ENCODE measurements at regions not wholly inside any gene's neighbourhood (a gene's known extent, or its start where the extent isn't known, plus 50 kb on each side); places are given as distances from the start of the nearest gene placed in this dataset.

DNA sequence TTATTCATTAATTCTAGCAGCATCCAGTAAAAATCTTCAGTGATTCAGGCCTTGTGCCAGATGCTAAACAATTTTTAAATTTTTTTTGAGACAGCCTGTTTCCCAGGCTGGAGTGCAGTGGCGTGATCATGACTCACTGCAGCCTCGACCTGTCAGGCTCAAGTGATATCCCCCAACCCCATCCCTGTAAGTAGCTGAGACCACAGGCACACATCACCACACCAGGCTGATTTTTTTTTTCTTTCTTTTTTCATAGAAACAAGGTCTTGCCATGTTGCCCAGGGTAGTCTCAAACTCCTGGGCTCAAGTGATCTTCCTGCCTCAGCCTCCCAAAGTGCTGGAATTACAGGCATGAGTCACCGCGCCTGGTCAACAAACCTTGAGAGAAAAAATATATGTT, 705.5 kb downstream of the ARAP2 start:
- Histone ChIP-seq H3K4me3 (no peak overlapping the region), H3K4me1 (no peaks in the 10 kb centered on the region), H3K27me3 (no peaks in the 10 kb centered on the region), H3K9me3 (peaks cover 0 to 2% of the 10 kb centered on the region in 2 donors), H3K27ac (no peak overlapping the region), H3K36me3 (no peaks in the 10 kb centered on the region)
- intact Hi-C loops (cut with DNase I; ENCODE audit: low total_unique reads), result no loop called here
- TF ChIP-seq POLR2AphosphoS5 (IDR thresholded peaks at IDR 0.05), result no peak
- TF ChIP-seq, protein P1, sequence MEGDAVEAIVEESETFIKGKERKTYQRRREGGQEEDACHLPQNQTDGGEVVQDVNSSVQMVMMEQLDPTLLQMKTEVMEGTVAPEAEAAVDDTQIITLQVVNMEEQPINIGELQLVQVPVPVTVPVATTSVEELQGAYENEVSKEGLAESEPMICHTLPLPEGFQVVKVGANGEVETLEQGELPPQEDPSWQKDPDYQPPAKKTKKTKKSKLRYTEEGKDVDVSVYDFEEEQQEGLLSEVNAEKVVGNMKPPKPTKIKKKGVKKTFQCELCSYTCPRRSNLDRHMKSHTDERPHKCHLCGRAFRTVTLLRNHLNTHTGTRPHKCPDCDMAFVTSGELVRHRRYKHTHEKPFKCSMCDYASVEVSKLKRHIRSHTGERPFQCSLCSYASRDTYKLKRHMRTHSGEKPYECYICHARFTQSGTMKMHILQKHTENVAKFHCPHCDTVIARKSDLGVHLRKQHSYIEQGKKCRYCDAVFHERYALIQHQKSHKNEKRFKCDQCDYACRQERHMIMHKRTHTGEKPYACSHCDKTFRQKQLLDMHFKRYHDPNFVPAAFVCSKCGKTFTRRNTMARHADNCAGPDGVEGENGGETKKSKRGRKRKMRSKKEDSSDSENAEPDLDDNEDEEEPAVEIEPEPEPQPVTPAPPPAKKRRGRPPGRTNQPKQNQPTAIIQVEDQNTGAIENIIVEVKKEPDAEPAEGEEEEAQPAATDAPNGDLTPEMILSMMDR (IDR thresholded peaks at IDR 0.05), result no peak
- no peak for TF ChIP-seq POLR2A (IDR thresholded peaks at IDR 0.05)
- DNase-seq (ENCODE audit: low spot score in 2 of 2), result no peak

DNA sequence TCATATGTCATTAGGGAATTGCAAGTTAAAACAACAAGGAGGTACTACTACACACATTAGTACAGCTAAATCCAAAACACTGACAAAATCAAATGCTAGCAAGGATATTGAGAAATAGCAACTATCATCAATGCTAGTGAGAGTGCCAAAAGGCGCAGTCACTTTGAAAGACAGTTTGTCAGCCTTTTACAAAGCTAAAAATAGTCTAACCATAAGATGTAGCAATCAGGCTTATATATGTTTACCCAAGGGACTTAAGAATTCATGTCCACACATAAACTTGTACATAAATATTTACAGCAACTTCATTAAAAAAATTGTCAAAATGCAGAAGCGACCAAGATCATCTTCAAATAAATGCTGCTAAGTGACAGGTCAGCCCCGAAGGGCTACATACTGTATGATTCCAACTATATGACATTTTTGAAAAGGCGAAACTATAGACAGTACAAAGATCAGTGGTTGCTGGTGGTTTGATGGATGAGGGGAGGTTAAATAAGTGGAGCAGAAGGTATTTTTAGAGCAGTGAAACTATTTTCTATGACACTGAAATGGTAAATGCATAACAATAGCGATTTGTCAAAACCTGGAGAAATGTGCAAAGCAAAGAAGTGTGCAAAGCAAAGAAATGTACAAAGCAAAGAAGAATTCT, 704.8 kb downstream of the ARAP2 start:
- H3K4me1 ChIP-seq, result no peaks in the 10 kb centered on the region
- H3K9me3 ChIP-seq, result peaks cover 0 to 2% of the 10 kb centered on the region in 2 donors
- no peaks in the 10 kb centered on the region for H3K27me3 ChIP-seq
- no peak for DNase-seq (ENCODE audit: low spot score in 2 of 2)
- TF ChIP-seq, protein P1 (IDR thresholded peaks at IDR 0.05), result no peak
- TF ChIP-seq POLR2A (IDR thresholded peaks at IDR 0.05) (no peak), POLR2AphosphoS5 (IDR thresholded peaks at IDR 0.05) (no peak)
- no peak overlapping the region for H3K4me3 ChIP-seq
- intact Hi-C loops (cut with DNase I; ENCODE audit: low total_unique reads), result no loop called here
- H3K27ac ChIP-seq, result no peak overlapping the region
- no peaks in the 10 kb centered on the region for H3K36me3 ChIP-seq

DNA sequence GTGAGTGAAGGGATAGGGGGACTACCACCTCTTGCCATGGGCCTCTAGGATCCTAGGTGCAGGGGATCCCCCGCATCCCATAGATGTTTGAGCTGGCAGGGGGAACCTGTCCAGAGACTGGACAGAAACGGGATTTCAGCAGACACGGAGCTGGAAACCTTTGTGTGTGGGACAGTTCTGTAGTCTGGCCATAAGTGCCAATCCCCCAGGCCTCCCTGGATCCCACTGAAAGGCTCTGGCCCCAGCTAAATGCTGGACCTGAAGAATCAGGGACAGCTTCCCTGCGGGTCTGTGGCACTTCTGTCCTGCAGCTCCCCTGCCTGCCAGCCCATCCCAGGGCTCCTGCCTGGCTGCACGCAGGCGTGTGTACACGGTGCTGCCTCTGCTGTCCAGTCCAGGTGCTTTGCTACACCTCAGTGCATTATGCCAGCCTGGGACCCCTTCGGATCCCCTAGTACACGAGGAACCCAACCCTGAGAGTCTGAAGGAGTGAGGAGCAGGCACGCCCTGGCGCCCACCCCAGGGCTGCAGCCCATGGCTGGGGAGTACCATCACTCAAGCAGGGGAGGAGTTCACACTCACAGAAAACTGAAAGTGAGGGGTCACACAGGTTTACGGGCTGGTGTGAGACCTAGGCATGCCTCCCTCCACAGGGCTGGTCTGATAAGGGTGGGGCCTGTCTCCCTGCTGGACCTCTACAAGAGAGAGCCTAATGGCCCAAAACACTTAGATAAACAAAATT, 703.0 kb downstream of the ARAP2 start:
- no peak for TF ChIP-seq POLR2AphosphoS5 (IDR thresholded peaks at IDR 0.05)
- TF ChIP-seq POLR2A (IDR thresholded peaks at IDR 0.05), result no peak
- TF ChIP-seq, protein P1 (IDR thresholded peaks at IDR 0.05), result no peak
- peaks cover 0 to 2% of the 10 kb centered on the region in 2 donors for H3K9me3 ChIP-seq
- H3K4me1 ChIP-seq, result no peaks in the 10 kb centered on the region
- H3K27me3 ChIP-seq, result no peaks in the 10 kb centered on the region
- no peaks in the 10 kb centered on the region for H3K36me3 ChIP-seq
- H3K27ac ChIP-seq, result no peak overlapping the region
- intact Hi-C loops (cut with DNase I; ENCODE audit: low total_unique reads), result no loop called here
- no peak overlapping the region for H3K4me3 ChIP-seq
- no peak for DNase-seq (ENCODE audit: low spot score in 2 of 2)

DNA sequence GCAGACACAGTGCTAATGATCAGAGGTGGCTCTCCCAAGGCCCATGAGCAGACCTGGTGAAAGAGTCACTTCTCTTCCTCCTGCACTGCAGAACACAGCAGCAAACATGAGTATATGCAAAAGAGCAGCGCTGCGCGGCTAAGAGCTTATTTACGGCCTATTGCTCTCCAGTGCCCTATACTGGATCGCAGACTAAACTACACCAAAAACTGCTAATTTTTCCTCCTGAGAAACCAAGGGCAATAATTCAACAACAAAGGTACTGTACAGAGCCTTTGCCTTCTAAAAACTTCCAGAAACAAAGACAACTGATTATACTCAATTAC, 702.5 kb downstream of the ARAP2 start:
- H3K4me1 ChIP-seq, result no peaks in the 10 kb centered on the region
- H3K36me3 ChIP-seq, result no peaks in the 10 kb centered on the region
- peaks cover 0 to 2% of the 10 kb centered on the region in 2 donors for H3K9me3 ChIP-seq
- no peak for TF ChIP-seq POLR2AphosphoS5 (IDR thresholded peaks at IDR 0.05)
- no peak for TF ChIP-seq POLR2A (IDR thresholded peaks at IDR 0.05)
- TF ChIP-seq, protein P1 (IDR thresholded peaks at IDR 0.05), result no peak
- no peak for DNase-seq (ENCODE audit: low spot score in 2 of 2)
- intact Hi-C loops (cut with DNase I; ENCODE audit: low total_unique reads), result no loop called here
- H3K27me3 ChIP-seq, result no peaks in the 10 kb centered on the region
- H3K4me3 ChIP-seq, result no peak overlapping the region
- H3K27ac ChIP-seq, result no peak overlapping the region

DNA sequence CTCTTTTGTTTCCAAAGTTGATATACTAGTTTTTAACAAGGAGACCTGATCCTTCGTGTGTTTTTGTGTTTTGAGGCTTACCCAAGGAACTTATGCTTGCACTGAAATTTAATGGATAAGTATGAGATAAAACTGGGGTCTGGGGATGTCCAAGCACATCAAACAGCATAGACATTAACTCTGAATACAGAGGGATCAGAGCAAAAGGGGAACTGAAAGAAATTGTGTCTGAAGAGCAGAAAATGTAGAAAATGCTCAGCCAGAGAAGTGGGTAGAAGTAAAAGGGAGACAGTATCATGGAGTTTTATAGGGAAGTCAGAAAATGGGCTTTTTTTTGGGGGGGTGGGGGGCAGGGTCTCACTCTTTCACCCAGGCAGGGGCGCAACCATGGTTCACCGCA, 695.4 kb downstream of the ARAP2 start:
- Histone ChIP-seq H3K4me1 (no peaks in the 10 kb centered on the region), H3K4me3 (no peak overlapping the region), H3K27me3 (no peaks in the 10 kb centered on the region), H3K36me3 (no peaks in the 10 kb centered on the region), H3K9me3 (no peaks in the 10 kb centered on the region), H3K27ac (no peak overlapping the region)
- TF ChIP-seq, protein P1 (IDR thresholded peaks at IDR 0.05), result no peak
- TF ChIP-seq POLR2AphosphoS5 (IDR thresholded peaks at IDR 0.05) (no peak), POLR2A (IDR thresholded peaks at IDR 0.05) (no peak)
- intact Hi-C loops (cut with DNase I; ENCODE audit: low total_unique reads), result no loop called here
- no peak for DNase-seq (ENCODE audit: low spot score in 2 of 2)
